OCI-LY3 (cell line): ENCODE measurements at regions not wholly inside any gene's neighbourhood (a gene's known extent, or its start where the extent isn't known, plus 50 kb on each side); places are given as distances from the start of the nearest gene placed in this dataset.
"Not testable (repeated sequence)": the region's sequence is repeated elsewhere in the genome, so short reads cannot be mapped to it uniquely, and the experiment has no call there.

Experiments
- CTCF ChIP-seq: fragments of 200-600, 300-600 bp; sonication (generic); IDR thresholded peaks from 2 replicates; pipeline ENCODE4 v1.5.1; 2014; ENCODE audit warnings: antibody characterized with exemption, low read length, low read depth
- EZH2phosphoT487 ChIP-seq: fragments of 200-600 bp; shearing (Covaris generic); IDR thresholded peaks from 2 replicates; pipeline ENCODE4 v1.6.1; 2018; ENCODE audit warnings: antibody characterized with exemption, mixed run types, low read depth

DNA sequence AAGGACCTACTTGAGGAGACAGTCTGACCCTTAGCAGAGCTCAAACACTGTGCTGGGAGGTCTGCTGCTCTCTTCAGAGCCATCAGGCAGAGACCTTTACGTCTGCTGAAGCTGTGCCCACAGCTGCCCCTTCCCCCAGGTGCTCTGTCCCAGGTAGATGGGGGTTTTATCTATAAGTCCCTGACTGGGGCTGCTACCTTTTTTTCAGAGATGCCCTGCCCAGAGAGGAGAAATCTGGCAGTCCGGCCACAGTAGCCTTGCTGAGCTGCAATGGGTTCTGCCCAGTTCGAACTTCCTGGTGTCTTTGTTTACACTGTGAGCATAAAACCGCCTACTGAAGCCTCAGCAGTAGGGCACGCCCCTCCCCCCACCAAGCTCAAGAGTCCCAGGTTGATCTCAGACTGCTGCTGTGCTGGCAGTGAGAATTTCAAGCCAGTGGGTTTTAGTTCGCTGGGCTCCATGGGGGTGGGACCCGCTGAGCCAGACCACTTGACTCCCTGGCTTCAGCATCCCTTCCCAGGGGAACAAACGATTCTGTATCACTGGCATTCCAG, 381.2 kb downstream of the XPNPEP1 start:
- TF ChIP-seq CTCF, EZH2phosphoT487: not testable (repeated sequence)
